PC-9 (cell line): ENCODE measurements at regions not wholly inside any gene's neighbourhood (a gene's known extent, or its start where the extent isn't known, plus 50 kb on each side); places are given as distances from the start of the nearest gene placed in this dataset.

ENCODE experiments used
- EZH2 ChIP-seq: fragments of 200-600 bp; sonication (generic); IDR thresholded peaks from 2 replicates; pipeline ENCODE4 v1.8.0; 2017; ENCODE audit warnings: antibody characterized with exemption, low read depth
- TF ChIP-seq, protein P1 (sequence below): fragments of 200-600 bp; sonication (generic); conservative IDR thresholded peaks from 2 replicates; pipeline ENCODE4 v1.6.1; 2017; ENCODE audit warnings: mixed run types, antibody characterized with exemption, mild to moderate bottlenecking, moderate library complexity

DNA sequence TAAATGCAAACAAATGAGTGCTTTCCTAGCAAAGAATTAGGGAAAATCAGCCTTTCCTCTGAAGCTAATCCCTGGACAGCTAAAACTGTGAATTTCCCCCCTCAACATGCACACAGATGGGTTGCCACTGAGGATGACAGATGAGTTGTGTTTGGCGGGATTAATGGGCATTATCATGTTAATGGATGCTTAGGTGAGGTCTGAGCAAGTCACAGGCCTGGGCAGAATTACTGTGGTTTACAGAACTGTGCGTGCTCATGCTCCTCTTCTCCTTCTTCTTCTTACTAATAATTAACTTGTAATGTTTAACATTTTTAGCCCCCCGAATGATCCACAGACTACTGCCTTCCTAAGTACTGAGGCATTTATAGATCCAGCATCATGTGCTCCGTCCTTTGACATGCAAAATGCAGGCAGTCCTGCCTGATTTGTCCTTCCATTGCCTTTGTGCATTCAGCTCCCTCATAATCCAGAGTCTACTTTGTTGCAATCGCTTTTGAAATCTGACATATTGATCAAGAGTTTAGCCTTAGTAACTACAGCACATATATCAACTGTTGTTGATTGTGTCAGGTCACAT, 753.4 kb upstream of the MMS22L start:
- no peak for TF ChIP-seq EZH2
- TF ChIP-seq, protein P1, sequence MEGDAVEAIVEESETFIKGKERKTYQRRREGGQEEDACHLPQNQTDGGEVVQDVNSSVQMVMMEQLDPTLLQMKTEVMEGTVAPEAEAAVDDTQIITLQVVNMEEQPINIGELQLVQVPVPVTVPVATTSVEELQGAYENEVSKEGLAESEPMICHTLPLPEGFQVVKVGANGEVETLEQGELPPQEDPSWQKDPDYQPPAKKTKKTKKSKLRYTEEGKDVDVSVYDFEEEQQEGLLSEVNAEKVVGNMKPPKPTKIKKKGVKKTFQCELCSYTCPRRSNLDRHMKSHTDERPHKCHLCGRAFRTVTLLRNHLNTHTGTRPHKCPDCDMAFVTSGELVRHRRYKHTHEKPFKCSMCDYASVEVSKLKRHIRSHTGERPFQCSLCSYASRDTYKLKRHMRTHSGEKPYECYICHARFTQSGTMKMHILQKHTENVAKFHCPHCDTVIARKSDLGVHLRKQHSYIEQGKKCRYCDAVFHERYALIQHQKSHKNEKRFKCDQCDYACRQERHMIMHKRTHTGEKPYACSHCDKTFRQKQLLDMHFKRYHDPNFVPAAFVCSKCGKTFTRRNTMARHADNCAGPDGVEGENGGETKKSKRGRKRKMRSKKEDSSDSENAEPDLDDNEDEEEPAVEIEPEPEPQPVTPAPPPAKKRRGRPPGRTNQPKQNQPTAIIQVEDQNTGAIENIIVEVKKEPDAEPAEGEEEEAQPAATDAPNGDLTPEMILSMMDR, result no peak
